Kidney (tissue), 13 donors: ENCODE measurements at regions not wholly inside any gene's neighbourhood (a gene's known extent, or its start where the extent isn't known, plus 50 kb on each side); places are given as distances from the start of the nearest gene placed in this dataset.
A peak's percentile ranks its signal among the peaks of the same experiment; 100 is the strongest.

Experiments used
- DNase-seq, 5 donors: peaks; one replicate each; pipeline ENCODE4 v3.0.0-alpha.2; 2013 to 2020
- FAIRE-seq: peaks from 2 replicates; lab custom pipeline; 2012; peaks lifted over from hg19 to GRCh38; lab: Jason Lieb, UNC
- H3K27ac ChIP-seq, 2 donors: one replicate each; pipeline ENCODE4 v1.7.0; 2013; ENCODE audit warnings: low read depth in 2 of 2, low read length in 2 of 2, inconsistent platforms in 1 of 2
- H3K27me3 ChIP-seq: one replicate; pipeline ENCODE4 v1.7.1; 2013; ENCODE audit warnings: low read length, inconsistent platforms; ENCODE audit not compliant: control insufficient read depth, insufficient read depth
- H3K36me3 ChIP-seq, 3 donors: one replicate each; pipeline versions ENCODE4 v1.7.0 to v1.7.1; 2013; ENCODE audit warnings: low read length in 3 of 3, control low read depth in 1 of 3, inconsistent platforms in 1 of 3; ENCODE audit not compliant: insufficient read depth in 3 of 3, control insufficient read depth in 2 of 3
- H3K4me1 ChIP-seq, 3 donors: one replicate each; pipeline versions ENCODE4 v1.7.0 to v1.7.1; 2013; ENCODE audit warnings: low read length in 3 of 3, inconsistent platforms in 1 of 3, low read depth in 1 of 3; ENCODE audit not compliant: control insufficient read depth in 2 of 3, insufficient read depth in 2 of 3
- H3K4me3 ChIP-seq, 3 donors: one replicate each; pipeline versions ENCODE4 v1.7.0 to v1.8.1; 2013; ENCODE audit warnings: low read length in 3 of 3, control low read depth in 1 of 3, inconsistent platforms in 1 of 3
- H3K9ac ChIP-seq, 3 donors: one replicate each; pipeline versions ENCODE4 v1.7.0 to v1.7.1; 2013; ENCODE audit warnings: low read length in 3 of 3, control low read depth in 1 of 3, inconsistent platforms in 1 of 3
- H3K9me3 ChIP-seq, 3 donors: one replicate each; pipeline versions ENCODE4 v1.7.0 to v1.7.1; 2013; ENCODE audit warnings: low read length in 3 of 3, control low read depth in 1 of 3, inconsistent platforms in 1 of 3; ENCODE audit not compliant: control insufficient read depth in 2 of 3, insufficient read depth in 1 of 3
- intact Hi-C: fragments of 100-400 bp; cut with DNase I; formaldehyde crosslinking; loops from one replicate; pipeline ENCODE4 v1.11.1; 2022
- TF ChIP-seq, protein P1 (sequence below): IDR thresholded peaks from 3 replicates; pipeline ENCODE4 v1.5.1; 2012; ENCODE audit warnings: mild to moderate bottlenecking, moderate library complexity, borderline replicate concordance; ENCODE audit not compliant: insufficient read depth; ENCODE audit errors: extremely low read depth
- donor health status: control.
- donor health status: control.
- donor health status: control.
- donor health status: control.
- donor health status: control.
- donor health status: DM: yes; HTN: yes; CAD: no.
- donor health status: Normal renal cell carcinoma (clear cell type).

GRCh38 chr4:71113294-71113693 is 119.8 kb downstream of the DCK start:
- Histone ChIP-seq H3K27me3 (no peaks in the 10 kb centered on the region), H3K36me3 (no peaks in the 10 kb centered on the region), H3K9me3 (no peaks in the 10 kb centered on the region), H3K9ac (no peak overlapping the region), H3K4me3 (no peak overlapping the region), H3K4me1 (no peaks in the 10 kb centered on the region), H3K27ac (no peak overlapping the region)
- DNase-seq (no peak), FAIRE-seq (no peak)
- TF ChIP-seq, protein P1, sequence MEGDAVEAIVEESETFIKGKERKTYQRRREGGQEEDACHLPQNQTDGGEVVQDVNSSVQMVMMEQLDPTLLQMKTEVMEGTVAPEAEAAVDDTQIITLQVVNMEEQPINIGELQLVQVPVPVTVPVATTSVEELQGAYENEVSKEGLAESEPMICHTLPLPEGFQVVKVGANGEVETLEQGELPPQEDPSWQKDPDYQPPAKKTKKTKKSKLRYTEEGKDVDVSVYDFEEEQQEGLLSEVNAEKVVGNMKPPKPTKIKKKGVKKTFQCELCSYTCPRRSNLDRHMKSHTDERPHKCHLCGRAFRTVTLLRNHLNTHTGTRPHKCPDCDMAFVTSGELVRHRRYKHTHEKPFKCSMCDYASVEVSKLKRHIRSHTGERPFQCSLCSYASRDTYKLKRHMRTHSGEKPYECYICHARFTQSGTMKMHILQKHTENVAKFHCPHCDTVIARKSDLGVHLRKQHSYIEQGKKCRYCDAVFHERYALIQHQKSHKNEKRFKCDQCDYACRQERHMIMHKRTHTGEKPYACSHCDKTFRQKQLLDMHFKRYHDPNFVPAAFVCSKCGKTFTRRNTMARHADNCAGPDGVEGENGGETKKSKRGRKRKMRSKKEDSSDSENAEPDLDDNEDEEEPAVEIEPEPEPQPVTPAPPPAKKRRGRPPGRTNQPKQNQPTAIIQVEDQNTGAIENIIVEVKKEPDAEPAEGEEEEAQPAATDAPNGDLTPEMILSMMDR = no peak
- intact Hi-C loops = no loop called here

DNA sequence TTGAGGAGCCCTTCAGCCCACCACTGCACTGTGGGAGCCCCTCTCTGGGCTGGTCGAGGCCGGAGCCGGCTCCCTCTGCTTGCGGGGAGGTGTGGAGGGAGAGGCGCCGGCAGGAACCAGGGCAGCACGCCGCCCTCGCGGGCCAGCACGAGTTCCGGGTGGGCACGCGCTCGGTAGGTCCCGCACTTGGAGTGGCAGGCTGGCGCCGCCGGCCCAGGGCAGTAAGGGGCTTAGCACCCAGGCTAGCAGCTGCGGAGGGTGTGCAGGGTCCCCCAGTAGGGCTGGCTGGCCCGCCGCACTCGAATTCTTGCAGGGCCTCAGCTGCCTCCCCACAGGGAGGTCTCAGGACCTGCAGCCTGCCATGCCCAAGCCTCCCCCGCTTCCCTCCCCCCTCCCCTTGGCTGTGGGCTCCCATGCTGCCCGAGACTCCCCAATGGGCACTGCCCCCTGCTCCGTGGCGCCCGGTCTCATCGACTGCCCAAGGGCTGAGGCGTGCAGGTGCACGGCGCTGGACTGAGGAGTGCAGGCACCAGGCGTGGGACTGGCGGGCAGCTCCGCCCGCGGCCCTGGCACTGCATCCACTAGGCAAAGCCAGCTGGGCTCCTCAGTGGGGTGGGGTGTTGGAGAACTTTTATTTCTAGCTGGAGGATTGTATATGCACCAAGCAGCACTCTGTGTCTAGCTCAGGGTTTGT is 127.5 kb downstream of the DCK start:
- intact Hi-C loops = no loop called here
- Histone ChIP-seq H3K9me3 (no peaks in the 10 kb centered on the region), H3K9ac (no peak overlapping the region), H3K4me1 (no peaks in the 10 kb centered on the region), H3K36me3 (no peaks in the 10 kb centered on the region), H3K27me3 (no peaks in the 10 kb centered on the region), H3K4me3 (no peak overlapping the region), H3K27ac (no peak overlapping the region)
- TF ChIP-seq, protein P1 = no peak
- FAIRE-seq (no peak), DNase-seq (peak in 1 of 5 donors; percentile 64)

DNA sequence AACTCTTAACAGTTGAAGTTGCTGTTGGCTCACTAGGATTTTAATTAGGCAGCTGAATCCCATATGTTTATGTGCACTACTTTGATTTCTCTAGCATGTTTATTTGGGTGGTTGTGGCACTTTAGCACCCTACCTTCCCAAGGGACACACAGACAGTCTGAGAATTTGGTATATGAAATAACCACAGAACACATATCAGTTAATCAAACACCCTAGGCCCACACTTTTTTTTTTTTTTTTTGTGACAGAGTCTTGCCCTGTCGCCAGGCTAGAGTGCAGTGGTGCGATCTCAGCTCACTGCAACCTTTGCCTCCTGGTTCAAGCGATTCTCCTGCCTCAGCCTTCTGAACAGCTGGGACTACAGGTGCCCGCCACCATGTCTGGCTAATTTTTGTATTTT is 130.5 kb downstream of the DCK start:
- H3K9me3 ChIP-seq = no peaks in the 10 kb centered on the region
- H3K36me3 ChIP-seq = no peaks in the 10 kb centered on the region
- no peak for FAIRE-seq
- no peak overlapping the region for H3K4me3 ChIP-seq
- no peak overlapping the region for H3K27ac ChIP-seq
- no peak overlapping the region for H3K9ac ChIP-seq
- TF ChIP-seq, protein P1 = no peak
- intact Hi-C loops = no loop called here
- no peaks in the 10 kb centered on the region for H3K4me1 ChIP-seq
- no peak for DNase-seq
- H3K27me3 ChIP-seq = no peaks in the 10 kb centered on the region

- intact Hi-C loops = no loop called here
- H3K27me3 ChIP-seq = no peaks in the 10 kb centered on the region
- no peaks in the 10 kb centered on the region for H3K4me1 ChIP-seq
- H3K9me3 ChIP-seq = no peaks in the 10 kb centered on the region
- no peaks in the 10 kb centered on the region for H3K36me3 ChIP-seq
- TF ChIP-seq, protein P1 = no peak
- H3K4me3 ChIP-seq = no peak overlapping the region
- DNase-seq (no peak), FAIRE-seq (no peak)
- no peak overlapping the region for H3K9ac ChIP-seq
- H3K27ac ChIP-seq = no peak overlapping the region
Observed at GRCh38 chr4:71125137-71125536, 131.7 kb downstream of the DCK start.
